Neutrophil (primary cell): ENCODE measurements at regions not wholly inside any gene's neighbourhood (a gene's known extent, or its start where the extent isn't known, plus 50 kb on each side); places are given as distances from the start of the nearest gene placed in this dataset.

Source experiments
- H3K27ac ChIP-seq: fragments of 200-600 bp; sonication (generic); 2 replicates; pipeline ENCODE4 v1.5.1; 2016; ENCODE audit warnings: mild to moderate bottlenecking, moderate library complexity
- H3K27me3 ChIP-seq: fragments of 200-600 bp; sonication (generic); 2 replicates; pipeline ENCODE4 v1.6.0; 2016; ENCODE audit warnings: mild to moderate bottlenecking
- H3K36me3 ChIP-seq: fragments of 200-600 bp; sonication (generic); 2 replicates; pipeline ENCODE4 v1.5.1; 2017
- H3K4me1 ChIP-seq, 2 experiments: fragments of 200-600 bp in 1 of 2; sonication (generic) in 1 of 2; 1 replicate in 1 of 2; 2 replicates in 1 of 2; pipeline versions ENCODE4 v1.5.1 to v1.6.1; 2013 to 2016; ENCODE audit warnings: low read depth in 1 of 2, low read length in 1 of 2, mild to moderate bottlenecking in 1 of 2, moderate library complexity in 1 of 2; ENCODE audit not compliant: control insufficient read depth in 1 of 2, insufficient read depth in 1 of 2
- H3K4me3 ChIP-seq, 2 experiments: fragments of 200-600 bp in 1 of 2; sonication (generic) in 1 of 2; 1 replicate in 1 of 2; 2 replicates in 1 of 2; pipeline ENCODE4 v1.5.1; 2013 to 2016; ENCODE audit warnings: low read depth in 1 of 2, low read length in 1 of 2, mild to moderate bottlenecking in 1 of 2, moderate library complexity in 1 of 2
- H3K9me3 ChIP-seq: fragments of 200-600 bp; sonication (generic); 2 replicates; pipeline ENCODE4 v1.5.1; 2016
- TF ChIP-seq, protein P1 (sequence below): fragments of 200-600 bp; sonication (generic); IDR thresholded peaks from 2 replicates; pipeline ENCODE4 v1.5.1; 2016; ENCODE audit warnings: antibody characterized with exemption

DNA sequence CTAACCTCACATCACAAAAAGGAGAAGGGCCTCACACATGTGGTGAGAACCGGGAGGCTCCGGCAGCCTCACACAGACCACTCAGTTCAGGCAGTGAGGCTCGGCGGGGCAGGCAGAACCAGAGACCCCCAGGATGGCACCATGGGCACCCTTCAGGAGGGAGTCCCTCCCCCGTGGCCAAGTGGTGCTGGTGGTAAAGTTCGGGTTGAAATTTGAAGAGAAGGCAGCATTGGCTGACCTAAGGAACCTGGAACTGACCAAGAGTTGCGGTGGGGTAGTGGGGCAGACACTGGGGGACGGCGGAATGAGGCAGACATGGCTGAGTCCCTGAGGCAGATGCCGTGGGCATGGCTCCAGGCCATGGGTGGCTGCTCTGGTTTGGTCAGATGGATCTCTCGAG is 239.3 kb upstream of the MYT1L start:
- Histone ChIP-seq H3K27me3 (no peaks in the 10 kb centered on the region), H3K4me1 (no peaks in the 10 kb centered on the region), H3K4me3 (no peak overlapping the region), H3K36me3 (no peaks in the 10 kb centered on the region), H3K27ac (no peak overlapping the region), H3K9me3 (peaks cover 6% of the 10 kb centered on the region)
- TF ChIP-seq, protein P1, sequence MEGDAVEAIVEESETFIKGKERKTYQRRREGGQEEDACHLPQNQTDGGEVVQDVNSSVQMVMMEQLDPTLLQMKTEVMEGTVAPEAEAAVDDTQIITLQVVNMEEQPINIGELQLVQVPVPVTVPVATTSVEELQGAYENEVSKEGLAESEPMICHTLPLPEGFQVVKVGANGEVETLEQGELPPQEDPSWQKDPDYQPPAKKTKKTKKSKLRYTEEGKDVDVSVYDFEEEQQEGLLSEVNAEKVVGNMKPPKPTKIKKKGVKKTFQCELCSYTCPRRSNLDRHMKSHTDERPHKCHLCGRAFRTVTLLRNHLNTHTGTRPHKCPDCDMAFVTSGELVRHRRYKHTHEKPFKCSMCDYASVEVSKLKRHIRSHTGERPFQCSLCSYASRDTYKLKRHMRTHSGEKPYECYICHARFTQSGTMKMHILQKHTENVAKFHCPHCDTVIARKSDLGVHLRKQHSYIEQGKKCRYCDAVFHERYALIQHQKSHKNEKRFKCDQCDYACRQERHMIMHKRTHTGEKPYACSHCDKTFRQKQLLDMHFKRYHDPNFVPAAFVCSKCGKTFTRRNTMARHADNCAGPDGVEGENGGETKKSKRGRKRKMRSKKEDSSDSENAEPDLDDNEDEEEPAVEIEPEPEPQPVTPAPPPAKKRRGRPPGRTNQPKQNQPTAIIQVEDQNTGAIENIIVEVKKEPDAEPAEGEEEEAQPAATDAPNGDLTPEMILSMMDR, result no peak

DNA sequence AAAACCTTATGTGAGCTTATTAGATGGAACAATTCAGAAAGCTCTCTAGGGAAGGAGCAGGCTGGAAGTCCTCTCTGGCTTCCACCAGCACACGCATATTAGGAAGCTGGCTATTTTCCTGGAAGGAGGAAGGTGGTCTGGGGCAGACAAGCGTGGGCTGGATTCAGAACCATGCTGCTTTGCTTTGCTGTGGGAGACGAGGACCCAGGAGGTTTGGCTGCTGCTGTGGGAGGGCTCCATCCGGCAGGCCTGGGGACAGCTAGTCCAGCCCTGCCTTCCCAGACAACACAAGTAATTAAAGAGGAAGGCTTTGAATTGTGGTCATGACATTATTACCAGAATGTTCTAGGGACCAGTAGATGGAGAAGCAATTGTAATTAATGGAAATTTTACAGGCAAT is 238.8 kb upstream of the MYT1L start:
- TF ChIP-seq, protein P1, result no peak
- Histone ChIP-seq H3K9me3 (peaks cover 6% of the 10 kb centered on the region), H3K27me3 (no peaks in the 10 kb centered on the region), H3K27ac (no peak overlapping the region), H3K36me3 (no peaks in the 10 kb centered on the region), H3K4me3 (no peak overlapping the region), H3K4me1 (no peaks in the 10 kb centered on the region)

DNA sequence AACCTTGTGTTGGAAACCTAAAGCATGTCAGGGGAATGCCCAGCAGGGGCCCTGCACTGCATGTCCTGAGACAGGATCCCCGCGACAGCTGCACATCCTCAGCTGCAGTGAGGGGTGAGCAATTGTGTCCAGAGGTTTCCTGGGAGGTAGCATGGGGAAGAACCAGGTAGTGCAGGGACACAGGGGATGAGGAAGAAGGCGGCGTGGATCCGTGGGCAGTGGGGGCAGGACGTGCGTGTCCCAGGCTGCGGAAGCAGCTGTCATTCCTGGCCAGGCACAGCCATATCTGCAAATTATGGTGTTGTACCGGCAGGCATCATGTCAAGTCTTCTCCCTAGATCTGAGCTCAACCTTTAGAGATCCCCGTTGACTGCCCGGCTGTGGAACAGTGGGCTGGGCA is 238.2 kb upstream of the MYT1L start:
- H3K36me3 ChIP-seq, result no peaks in the 10 kb centered on the region
- no peak overlapping the region for H3K27ac ChIP-seq
- no peak overlapping the region for H3K4me3 ChIP-seq
- no peaks in the 10 kb centered on the region for H3K4me1 ChIP-seq
- H3K9me3 ChIP-seq, result peaks cover 6% of the 10 kb centered on the region
- TF ChIP-seq, protein P1, result no peak
- no peaks in the 10 kb centered on the region for H3K27me3 ChIP-seq

DNA sequence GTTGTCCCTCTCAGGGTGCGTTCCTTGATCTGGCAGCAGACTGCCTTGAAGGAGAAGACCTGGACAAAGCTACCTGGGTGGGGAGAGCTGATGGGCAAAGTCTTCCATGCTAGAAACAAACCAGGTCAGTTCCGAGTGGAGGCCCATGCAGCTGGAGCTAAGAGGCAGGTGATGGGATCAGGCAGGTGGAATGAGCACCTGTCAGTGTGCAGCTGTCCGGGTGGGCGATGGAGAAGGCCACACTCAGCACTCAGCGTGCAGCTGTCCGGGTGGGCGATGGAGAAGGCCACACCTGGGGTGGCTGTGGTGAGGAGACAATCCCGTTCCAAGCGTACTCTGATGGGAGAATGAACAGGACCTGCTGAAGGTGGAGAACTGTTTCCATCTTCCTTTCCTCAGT is 237.3 kb upstream of the MYT1L start:
- Histone ChIP-seq H3K9me3 (no peaks in the 10 kb centered on the region), H3K36me3 (no peaks in the 10 kb centered on the region), H3K27ac (no peak overlapping the region), H3K27me3 (no peaks in the 10 kb centered on the region), H3K4me1 (no peaks in the 10 kb centered on the region), H3K4me3 (no peak overlapping the region)
- TF ChIP-seq, protein P1, result no peak

DNA sequence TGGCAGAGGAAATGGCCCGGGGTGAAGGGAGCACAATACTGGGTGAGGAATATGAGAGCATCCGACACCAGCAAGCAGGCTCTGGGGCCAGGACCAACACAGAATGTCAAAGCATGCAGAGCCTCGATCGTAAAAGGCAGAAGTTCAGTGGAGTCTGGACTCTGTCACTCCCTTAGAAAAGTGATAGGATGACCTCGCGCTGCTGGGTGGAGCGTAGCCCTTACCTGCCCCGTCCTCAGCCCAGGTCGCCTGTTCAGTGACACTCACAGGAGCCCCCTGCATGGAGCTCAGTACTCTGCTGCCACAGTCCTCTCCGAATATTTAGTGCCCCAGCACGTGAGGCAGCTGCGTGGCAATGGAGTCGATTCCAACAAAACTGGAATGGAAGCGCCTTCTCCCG is 236.7 kb upstream of the MYT1L start:
- Histone ChIP-seq H3K9me3 (no peaks in the 10 kb centered on the region), H3K27me3 (no peaks in the 10 kb centered on the region), H3K27ac (no peak overlapping the region), H3K4me1 (no peaks in the 10 kb centered on the region), H3K36me3 (no peaks in the 10 kb centered on the region), H3K4me3 (no peak overlapping the region)
- TF ChIP-seq, protein P1, result no peak
